GM12872 (cell line): ENCODE measurements at regions not wholly inside any gene's neighbourhood (a gene's known extent, or its start where the extent isn't known, plus 50 kb on each side); places are given as distances from the start of the nearest gene placed in this dataset.

ENCODE experiments used
- TF ChIP-seq, protein P1 (sequence below): IDR thresholded peaks from 3 replicates; pipeline ENCODE4 v1.5.1; 2011; ENCODE audit warnings: low read depth, mild to moderate bottlenecking, low read length, moderate library complexity; ENCODE audit not compliant: insufficient read depth

DNA sequence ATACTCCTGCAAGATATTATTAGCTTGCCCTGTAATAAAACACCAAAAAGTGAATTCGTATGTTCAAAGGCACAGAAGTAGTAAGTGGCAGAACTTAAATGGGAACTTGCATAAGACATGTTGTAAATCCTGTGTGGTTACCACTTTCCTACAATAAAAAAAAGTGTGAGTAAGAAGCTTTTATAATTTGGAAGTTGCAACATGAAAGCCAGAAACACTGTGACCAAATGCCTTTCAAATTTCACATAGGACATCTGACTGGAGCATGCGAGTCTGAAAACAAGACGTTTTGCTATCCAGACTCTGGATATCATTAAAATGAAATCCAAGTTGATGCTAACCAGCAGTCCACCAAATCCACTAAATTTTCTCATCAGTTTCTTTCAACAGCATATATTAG lies 886.2 kb upstream of the NRXN1 start:
- TF ChIP-seq, protein P1, sequence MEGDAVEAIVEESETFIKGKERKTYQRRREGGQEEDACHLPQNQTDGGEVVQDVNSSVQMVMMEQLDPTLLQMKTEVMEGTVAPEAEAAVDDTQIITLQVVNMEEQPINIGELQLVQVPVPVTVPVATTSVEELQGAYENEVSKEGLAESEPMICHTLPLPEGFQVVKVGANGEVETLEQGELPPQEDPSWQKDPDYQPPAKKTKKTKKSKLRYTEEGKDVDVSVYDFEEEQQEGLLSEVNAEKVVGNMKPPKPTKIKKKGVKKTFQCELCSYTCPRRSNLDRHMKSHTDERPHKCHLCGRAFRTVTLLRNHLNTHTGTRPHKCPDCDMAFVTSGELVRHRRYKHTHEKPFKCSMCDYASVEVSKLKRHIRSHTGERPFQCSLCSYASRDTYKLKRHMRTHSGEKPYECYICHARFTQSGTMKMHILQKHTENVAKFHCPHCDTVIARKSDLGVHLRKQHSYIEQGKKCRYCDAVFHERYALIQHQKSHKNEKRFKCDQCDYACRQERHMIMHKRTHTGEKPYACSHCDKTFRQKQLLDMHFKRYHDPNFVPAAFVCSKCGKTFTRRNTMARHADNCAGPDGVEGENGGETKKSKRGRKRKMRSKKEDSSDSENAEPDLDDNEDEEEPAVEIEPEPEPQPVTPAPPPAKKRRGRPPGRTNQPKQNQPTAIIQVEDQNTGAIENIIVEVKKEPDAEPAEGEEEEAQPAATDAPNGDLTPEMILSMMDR: no peak

- TF ChIP-seq, protein P1: no peak
Observed at GRCh38 chr2:51903728-51904127, 871.8 kb upstream of the NRXN1 start.

- TF ChIP-seq, protein P1: no peak
Observed at GRCh38 chr2:51899643-51900042, 867.7 kb upstream of the NRXN1 start.

DNA sequence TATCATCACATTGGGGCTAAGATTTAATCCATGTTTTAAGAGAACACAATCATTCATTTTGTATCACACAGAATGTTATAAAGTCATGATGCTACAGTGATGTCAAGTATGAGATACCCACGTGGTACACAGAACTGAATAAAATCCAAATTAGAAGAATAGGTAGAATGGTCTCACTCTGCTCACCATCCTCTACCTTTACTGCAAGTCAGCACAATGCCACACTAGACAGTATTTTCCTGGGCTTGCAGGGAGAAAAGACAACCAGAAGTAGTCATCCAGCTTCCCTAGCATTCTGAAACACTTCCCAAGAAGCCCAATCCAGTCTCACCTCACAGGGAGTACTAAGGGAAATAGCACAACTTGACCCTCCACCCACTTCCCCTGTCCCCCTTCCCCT lies 856.2 kb upstream of the NRXN1 start:
- TF ChIP-seq, protein P1: no peak

- TF ChIP-seq, protein P1: no peak
Observed at GRCh38 chr2:51881673-51882072, 849.7 kb upstream of the NRXN1 start.

DNA sequence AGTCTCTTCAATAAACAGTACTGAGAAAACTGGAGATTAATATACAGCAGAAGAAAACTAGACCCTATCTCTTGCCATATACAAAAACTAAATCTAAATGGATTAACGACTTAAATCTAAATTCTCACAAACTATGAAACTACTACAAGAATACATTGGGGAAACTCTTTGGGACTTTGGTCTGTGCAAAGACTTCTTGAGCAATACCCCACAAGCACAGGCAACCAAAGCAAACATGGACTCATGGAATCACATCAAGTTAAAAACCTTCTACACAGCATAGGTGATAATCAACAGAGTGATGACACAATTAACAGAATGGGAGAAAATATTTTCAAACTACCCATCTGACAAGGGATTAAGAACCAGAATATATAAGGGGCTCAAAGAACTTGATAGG lies 848.2 kb upstream of the NRXN1 start:
- TF ChIP-seq, protein P1: no peak

DNA sequence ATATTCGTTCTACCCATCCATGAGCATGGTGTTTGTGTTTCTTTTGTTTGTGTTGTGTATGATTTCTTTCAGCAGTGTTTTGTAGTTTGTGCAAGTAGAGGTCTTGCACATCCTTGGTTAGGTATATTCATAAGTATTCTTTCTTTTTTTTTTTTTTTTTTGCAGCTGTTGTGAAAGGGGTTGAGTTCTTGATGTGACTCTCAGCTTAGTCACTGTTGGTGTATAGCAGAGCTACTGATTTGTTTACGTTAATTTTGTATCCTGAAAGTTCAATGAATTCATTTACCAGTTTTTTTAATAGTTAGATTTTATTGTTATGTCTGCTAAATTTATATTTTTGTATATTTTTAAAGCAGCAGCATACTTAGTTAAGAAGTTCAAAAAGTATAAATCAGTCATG lies 834.4 kb upstream of the NRXN1 start:
- TF ChIP-seq, protein P1: no peak

DNA sequence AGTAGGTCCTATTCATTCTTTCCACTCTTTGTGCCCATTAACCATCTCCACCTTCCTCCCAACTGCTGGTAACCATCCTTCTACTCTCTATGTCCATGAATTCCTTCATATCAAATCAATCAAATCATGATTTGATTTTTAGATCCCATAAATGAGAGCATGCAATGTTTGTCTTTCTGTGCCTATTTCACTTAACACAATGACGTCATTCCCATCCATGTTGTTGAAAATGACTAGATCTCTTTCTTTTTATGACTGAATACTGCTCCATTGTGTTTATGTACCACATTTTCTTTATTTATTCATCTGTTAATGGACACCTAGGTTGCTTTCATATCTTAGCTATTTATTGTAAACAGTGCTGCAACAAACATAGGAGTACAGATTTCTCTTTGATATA lies 827.3 kb upstream of the NRXN1 start:
- TF ChIP-seq, protein P1: no peak
